PC-3 (cell line): ENCODE measurements at regions not wholly inside any gene's neighbourhood (a gene's known extent, or its start where the extent isn't known, plus 50 kb on each side); places are given as distances from the start of the nearest gene placed in this dataset.

Experiments
- EZH2 ChIP-seq: fragments of 300-600 bp; sonication (generic); IDR thresholded peaks from one replicate; pipeline ENCODE4 v1.6.1; 2017; ENCODE audit warnings: antibody characterized with exemption, mild to moderate bottlenecking, low read length; ENCODE audit not compliant: unreplicated experiment
- EZH2phosphoT487 ChIP-seq: fragments of 300-600 bp; sonication (generic); IDR thresholded peaks from 2 replicates; pipeline ENCODE4 v1.6.1; 2018; ENCODE audit warnings: mild to moderate bottlenecking, antibody characterized with exemption, low read length, borderline replicate concordance
- TF ChIP-seq, protein P1 (sequence below): fragments of 300-600 bp; sonication (generic); conservative IDR thresholded peaks from 2 replicates; pipeline ENCODE4 v1.5.1; 2017; ENCODE audit warnings: antibody characterized with exemption, low read depth, mild to moderate bottlenecking, low read length

DNA sequence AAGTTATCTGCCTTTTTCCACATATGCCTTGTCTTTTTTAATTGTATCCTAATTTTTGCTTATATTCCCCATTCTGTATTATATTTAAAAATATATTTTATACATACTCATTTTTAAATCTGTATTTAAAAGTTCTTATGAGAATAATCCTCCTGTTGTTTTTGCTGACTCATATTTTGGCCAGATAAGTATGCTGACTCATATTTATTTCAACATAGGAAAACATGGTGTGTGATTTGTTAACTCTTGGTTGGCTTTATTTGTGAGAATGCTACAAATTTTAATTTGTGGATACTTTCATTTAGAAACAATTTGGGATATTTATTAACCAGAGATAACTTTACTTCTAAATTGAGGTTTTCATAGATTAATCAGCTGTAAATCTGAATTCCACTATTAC, 587.7 kb downstream of the CPS1 start:
- TF ChIP-seq, protein P1, sequence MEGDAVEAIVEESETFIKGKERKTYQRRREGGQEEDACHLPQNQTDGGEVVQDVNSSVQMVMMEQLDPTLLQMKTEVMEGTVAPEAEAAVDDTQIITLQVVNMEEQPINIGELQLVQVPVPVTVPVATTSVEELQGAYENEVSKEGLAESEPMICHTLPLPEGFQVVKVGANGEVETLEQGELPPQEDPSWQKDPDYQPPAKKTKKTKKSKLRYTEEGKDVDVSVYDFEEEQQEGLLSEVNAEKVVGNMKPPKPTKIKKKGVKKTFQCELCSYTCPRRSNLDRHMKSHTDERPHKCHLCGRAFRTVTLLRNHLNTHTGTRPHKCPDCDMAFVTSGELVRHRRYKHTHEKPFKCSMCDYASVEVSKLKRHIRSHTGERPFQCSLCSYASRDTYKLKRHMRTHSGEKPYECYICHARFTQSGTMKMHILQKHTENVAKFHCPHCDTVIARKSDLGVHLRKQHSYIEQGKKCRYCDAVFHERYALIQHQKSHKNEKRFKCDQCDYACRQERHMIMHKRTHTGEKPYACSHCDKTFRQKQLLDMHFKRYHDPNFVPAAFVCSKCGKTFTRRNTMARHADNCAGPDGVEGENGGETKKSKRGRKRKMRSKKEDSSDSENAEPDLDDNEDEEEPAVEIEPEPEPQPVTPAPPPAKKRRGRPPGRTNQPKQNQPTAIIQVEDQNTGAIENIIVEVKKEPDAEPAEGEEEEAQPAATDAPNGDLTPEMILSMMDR = no peak
- no peak for TF ChIP-seq EZH2phosphoT487
- TF ChIP-seq EZH2 = no peak
